Keratinocyte (primary cell): ENCODE measurements at regions not wholly inside any gene's neighbourhood (a gene's known extent, or its start where the extent isn't known, plus 50 kb on each side); places are given as distances from the start of the nearest gene placed in this dataset.

ENCODE experiments used
- DNase-seq: peaks from one replicate; pipeline ENCODE4 v3.0.0-alpha.2; 2011; ENCODE audit warnings: low read depth, missing footprints, low spot score
- FAIRE-seq: peaks from 2 replicates; lab custom pipeline; 2011; peaks lifted over from hg19 to GRCh38; lab: Jason Lieb, UNC
- H2AFZ ChIP-seq: 2 replicates; pipeline ENCODE4 v1.6.0; 2012; ENCODE audit warnings: low read length, control low read depth, inconsistent platforms; ENCODE audit not compliant: control insufficient read depth
- H3K27ac ChIP-seq: 2 replicates; pipeline ENCODE4 v1.5.1; 2011; ENCODE audit warnings: low read length; ENCODE audit not compliant: control insufficient read depth, insufficient read depth
- H3K27me3 ChIP-seq: 3 replicates; pipeline ENCODE4 v1.6.0; 2011; ENCODE audit warnings: low read length; ENCODE audit not compliant: control insufficient read depth, insufficient read depth; ENCODE audit errors: extremely low read depth
- H3K36me3 ChIP-seq, 2 experiments: 2 replicates in 1 of 2; 3 replicates in 1 of 2; pipeline ENCODE4 v1.5.1; 2011; ENCODE audit warnings: low read length in 2 of 2, mild to moderate bottlenecking in 1 of 2; ENCODE audit not compliant: control insufficient read depth in 2 of 2, insufficient read depth in 2 of 2; ENCODE audit errors: extremely low read depth in 1 of 2
- H3K4me1 ChIP-seq: 3 replicates; pipeline ENCODE4 v1.5.1; 2011; ENCODE audit warnings: low read length; ENCODE audit not compliant: control insufficient read depth, insufficient read depth; ENCODE audit errors: extremely low read depth
- H3K4me2 ChIP-seq: 3 replicates; pipeline ENCODE4 v1.6.0; 2011; ENCODE audit warnings: low read depth, low read length; ENCODE audit not compliant: control insufficient read depth, insufficient read depth; ENCODE audit errors: extremely low read depth
- H3K4me3 ChIP-seq, 3 experiments: fragments of 200-600 bp in 1 of 3; sonication (generic) in 1 of 3; 2 replicates in 2 of 3; 3 replicates in 1 of 3; pipeline ENCODE4 v1.5.1; 2011 to 2016; ENCODE audit warnings: low read length in 3 of 3, mild to moderate bottlenecking in 3 of 3, control low read depth in 2 of 3, inconsistent platforms in 1 of 3, low read depth in 1 of 3, mixed read lengths in 1 of 3, mixed run types in 1 of 3, moderate library complexity in 1 of 3; ENCODE audit not compliant: control insufficient read depth in 2 of 3, insufficient read depth in 2 of 3; ENCODE audit errors: extremely low read depth in 1 of 3
- H3K79me2 ChIP-seq: 2 replicates; pipeline ENCODE4 v1.6.0; 2012; ENCODE audit warnings: low read length; ENCODE audit not compliant: control insufficient read depth, insufficient read depth
- H3K9ac ChIP-seq: 3 replicates; pipeline ENCODE4 v1.6.0; 2011; ENCODE audit warnings: low read length; ENCODE audit not compliant: control insufficient read depth, insufficient read depth; ENCODE audit errors: extremely low read depth
- H3K9me1 ChIP-seq: 3 replicates; pipeline ENCODE4 v1.6.0; 2011; ENCODE audit warnings: low read length; ENCODE audit not compliant: control insufficient read depth, insufficient read depth; ENCODE audit errors: extremely low read depth
- H3K9me3 ChIP-seq: 2 replicates; pipeline ENCODE4 v1.5.1; 2012; ENCODE audit warnings: low read depth, low read length; ENCODE audit not compliant: control insufficient read depth
- H4K20me1 ChIP-seq: 3 replicates; pipeline ENCODE4 v1.6.0; 2011; ENCODE audit warnings: low read length; ENCODE audit not compliant: control insufficient read depth, insufficient read depth; ENCODE audit errors: extremely low read depth
- CTCF ChIP-seq, 3 experiments: IDR thresholded peaks in 1 of 3; conservative IDR thresholded peaks in 1 of 3; optimal IDR thresholded peaks in 1 of 3; 2 replicates in 2 of 3; 3 replicates in 1 of 3; pipeline versions ENCODE3 to v1.5.1; 2011; ENCODE audit warnings: low read length in 3 of 3, mild to moderate bottlenecking in 3 of 3, moderate library complexity in 2 of 3, control low read depth in 1 of 3, inconsistent platforms in 1 of 3; ENCODE audit not compliant: insufficient read depth in 2 of 3; ENCODE audit errors: extremely low read depth in 1 of 3
- EZH2 ChIP-seq: IDR thresholded peaks from one replicate; pipeline ENCODE4 v1.6.1; 2012; ENCODE audit warnings: inconsistent platforms, mild to moderate bottlenecking, low read length, moderate library complexity
- dilution Hi-C: fragments of 300-500 bp; cut with MboI; formaldehyde crosslinking; loops from one replicate; pipeline ENCODE4 v1.7.0; 2020; ENCODE audit warnings: low sequenced_read_pairs; ENCODE audit not compliant: extremely low pct_ligation_motif_present

GRCh38 chr7:12747687-12748306, 60.4 kb downstream of the ARL4A start:
- Histone ChIP-seq H3K36me3 (no peaks in the 10 kb centered on the region), H3K27ac (no peak overlapping the region), H3K9me1 (no peaks in the 10 kb centered on the region), H3K27me3 (no peaks in the 10 kb centered on the region), H3K9me3 (no peaks in the 10 kb centered on the region), H3K79me2 (no peaks in the 10 kb centered on the region), H3K4me2 (no peak overlapping the region), H4K20me1 (no peaks in the 10 kb centered on the region), H3K4me3 (no peak overlapping the region), H3K9ac (no peak overlapping the region), H3K4me1 (peaks cover 3% of the 10 kb centered on the region), H2AFZ (no peak overlapping the region)
- dilution Hi-C loops: no loop called here
- TF ChIP-seq CTCF (optimal IDR thresholded peaks at IDR 0.05 in 1 of 3, IDR thresholded peaks at IDR 0.05 in 1 of 3, conservative IDR thresholded peaks at IDR 0.05 in 1 of 3; ENCODE audit: extremely low read depth in 1 of 3, insufficient read depth in 2 of 3, low read length in 3 of 3): no peak
- no peak for TF ChIP-seq EZH2
- DNase-seq (no peak), FAIRE-seq (peak; percentile 51)

GRCh38 chr7:12749069-12749468, 61.6 kb downstream of the ARL4A start:
- Histone ChIP-seq H2AFZ (no peak overlapping the region), H4K20me1 (no peaks in the 10 kb centered on the region), H3K4me1 (peaks cover 3% of the 10 kb centered on the region), H3K9ac (no peak overlapping the region), H3K4me2 (no peak overlapping the region), H3K27ac (no peak overlapping the region), H3K4me3 (no peak overlapping the region), H3K36me3 (no peaks in the 10 kb centered on the region), H3K79me2 (no peaks in the 10 kb centered on the region), H3K9me1 (no peaks in the 10 kb centered on the region), H3K27me3 (no peaks in the 10 kb centered on the region), H3K9me3 (no peaks in the 10 kb centered on the region)
- TF ChIP-seq EZH2: no peak
- TF ChIP-seq CTCF (optimal IDR thresholded peaks at IDR 0.05 in 1 of 3, IDR thresholded peaks at IDR 0.05 in 1 of 3, conservative IDR thresholded peaks at IDR 0.05 in 1 of 3; ENCODE audit: extremely low read depth in 1 of 3, insufficient read depth in 2 of 3, low read length in 3 of 3): no peak
- FAIRE-seq (no peak), DNase-seq (no peak)
- dilution Hi-C loops: no loop called here
